ENCODE measurements at regions not wholly inside any gene's neighbourhood (a gene's known extent, or its start where the extent isn't known, plus 50 kb on each side); places are given as distances from the start of the nearest gene placed in this dataset.

- TF ChIP-seq, protein P1, sequence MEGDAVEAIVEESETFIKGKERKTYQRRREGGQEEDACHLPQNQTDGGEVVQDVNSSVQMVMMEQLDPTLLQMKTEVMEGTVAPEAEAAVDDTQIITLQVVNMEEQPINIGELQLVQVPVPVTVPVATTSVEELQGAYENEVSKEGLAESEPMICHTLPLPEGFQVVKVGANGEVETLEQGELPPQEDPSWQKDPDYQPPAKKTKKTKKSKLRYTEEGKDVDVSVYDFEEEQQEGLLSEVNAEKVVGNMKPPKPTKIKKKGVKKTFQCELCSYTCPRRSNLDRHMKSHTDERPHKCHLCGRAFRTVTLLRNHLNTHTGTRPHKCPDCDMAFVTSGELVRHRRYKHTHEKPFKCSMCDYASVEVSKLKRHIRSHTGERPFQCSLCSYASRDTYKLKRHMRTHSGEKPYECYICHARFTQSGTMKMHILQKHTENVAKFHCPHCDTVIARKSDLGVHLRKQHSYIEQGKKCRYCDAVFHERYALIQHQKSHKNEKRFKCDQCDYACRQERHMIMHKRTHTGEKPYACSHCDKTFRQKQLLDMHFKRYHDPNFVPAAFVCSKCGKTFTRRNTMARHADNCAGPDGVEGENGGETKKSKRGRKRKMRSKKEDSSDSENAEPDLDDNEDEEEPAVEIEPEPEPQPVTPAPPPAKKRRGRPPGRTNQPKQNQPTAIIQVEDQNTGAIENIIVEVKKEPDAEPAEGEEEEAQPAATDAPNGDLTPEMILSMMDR (conservative IDR thresholded peaks at IDR 0.05; ENCODE audit: control insufficient read depth, insufficient read depth, low read depth, low read length), result no peak
- DNase-seq (ENCODE audit: low read depth), result no peak
- no peak overlapping the region for H3K4me3 ChIP-seq (ENCODE audit: control insufficient read depth, low read depth, low read length)
Measured at GRCh38 chr2:238693337-238694093, 154.4 kb upstream of the TWIST2 start.

- TF ChIP-seq, protein P1 (conservative IDR thresholded peaks at IDR 0.05; ENCODE audit: control insufficient read depth, insufficient read depth, low read depth, low read length), result no peak
- no peak for DNase-seq (ENCODE audit: low read depth)
- H3K4me3 ChIP-seq (ENCODE audit: control insufficient read depth, low read depth, low read length), result no peak overlapping the region
Measured at GRCh38 chr2:238694136-238694755, 153.6 kb upstream of the TWIST2 start.

DNA sequence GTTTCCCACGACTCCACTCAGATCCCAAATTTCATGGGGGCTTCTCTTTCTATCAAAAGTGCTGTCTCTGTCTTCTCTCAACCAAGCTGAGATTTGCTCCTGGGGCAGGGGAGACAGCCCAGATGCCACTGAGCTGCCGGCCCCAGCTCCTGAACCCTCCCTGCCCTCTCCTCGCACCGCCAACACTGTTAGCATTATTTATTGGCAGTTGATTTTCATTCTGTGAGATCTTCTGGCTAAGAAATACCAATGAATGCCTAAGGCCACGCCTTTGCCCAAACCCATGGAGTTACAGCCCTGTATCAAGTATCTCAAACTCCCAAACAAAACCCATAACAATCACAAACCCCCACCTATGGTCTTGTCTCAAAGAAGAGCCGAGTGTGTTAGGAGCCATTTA is 153.0 kb upstream of the TWIST2 start:
- no peak for DNase-seq (ENCODE audit: low read depth)
- TF ChIP-seq, protein P1 (conservative IDR thresholded peaks at IDR 0.05; ENCODE audit: control insufficient read depth, insufficient read depth, low read depth, low read length), result no peak
- no peak overlapping the region for H3K4me3 ChIP-seq (ENCODE audit: control insufficient read depth, low read depth, low read length)

GRCh38 chr2:238695538-238695937 is 152.3 kb upstream of the TWIST2 start:
- H3K4me3 ChIP-seq (ENCODE audit: control insufficient read depth, low read depth, low read length), result no peak overlapping the region
- TF ChIP-seq, protein P1 (conservative IDR thresholded peaks at IDR 0.05; ENCODE audit: control insufficient read depth, insufficient read depth, low read depth, low read length), result no peak
- no peak for DNase-seq (ENCODE audit: low read depth)

DNA sequence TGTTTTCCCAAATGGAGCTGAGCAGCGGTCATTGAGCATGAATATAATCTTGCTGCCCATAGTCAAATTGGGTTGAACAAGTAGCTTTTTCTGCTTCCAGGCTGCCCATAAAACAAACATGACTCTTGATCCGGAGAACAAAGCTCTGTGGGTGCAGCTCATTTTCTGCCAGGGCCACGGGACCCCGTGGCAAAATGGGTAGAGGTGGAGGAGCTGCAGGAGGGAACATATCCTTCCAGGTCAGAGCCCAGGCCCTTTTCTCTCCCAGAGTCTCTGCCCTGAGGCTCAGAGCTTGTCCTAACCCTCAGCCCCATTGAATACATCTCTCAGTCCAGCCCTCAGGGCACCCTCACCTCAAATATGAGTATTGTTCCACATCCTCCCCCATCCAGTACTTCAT is 151.6 kb upstream of the TWIST2 start:
- TF ChIP-seq, protein P1 (conservative IDR thresholded peaks at IDR 0.05; ENCODE audit: control insufficient read depth, insufficient read depth, low read depth, low read length), result no peak
- no peak for DNase-seq (ENCODE audit: low read depth)
- no peak overlapping the region for H3K4me3 ChIP-seq (ENCODE audit: control insufficient read depth, low read depth, low read length)

GRCh38 chr2:238696786-238697185 is 151.1 kb upstream of the TWIST2 start:
- no peak overlapping the region for H3K4me3 ChIP-seq (ENCODE audit: control insufficient read depth, low read depth, low read length)
- TF ChIP-seq, protein P1 (conservative IDR thresholded peaks at IDR 0.05; ENCODE audit: control insufficient read depth, insufficient read depth, low read depth, low read length), result no peak
- DNase-seq (ENCODE audit: low read depth), result no peak
